ENCODE measurements at regions not wholly inside any gene's neighbourhood (a gene's known extent, or its start where the extent isn't known, plus 50 kb on each side); places are given as distances from the start of the nearest gene placed in this dataset.
"Not testable (repeated sequence)": the region's sequence is repeated elsewhere in the genome, so short reads cannot be mapped to it uniquely, and the experiment has no call there.

GRCh38 chrX:44775726-44776125 lies 68.1 kb upstream of the DUSP21 start:
- WGBS, 2 experiments (ENCODE audit: extremely low coverage in 2 of 2, insufficient read length in 1 of 2), result no CpG with 5 or more reads among the region's 6 CpGs
- in situ Hi-C loops (cut with MboI; ENCODE audit: low sequenced_read_pairs), result no loop called here

GRCh38 chrX:44774066-44774465 lies 69.8 kb upstream of the DUSP21 start:
- H3K14ac ChIP-seq (replicated peaks; ENCODE audit: low read depth, low read length); H3K9me1 ChIP-seq (ENCODE audit: insufficient read depth, low read length); H3K79me1 ChIP-seq (ENCODE audit: low read depth in 1 of 2, low read length in 2 of 2); H2BK5ac ChIP-seq (ENCODE audit: low read depth, low read length, poor library complexity, severe bottlenecking); H3K18ac ChIP-seq (ENCODE audit: low read depth, low read length); H3K36me3 ChIP-seq (ENCODE audit: control insufficient read depth, insufficient read depth, low read length); H4K5ac ChIP-seq (ENCODE audit: low read depth, low read length); H3K4me3 ChIP-seq (ENCODE audit: insufficient read depth, low read depth, low read length); DNase-seq; dilution Hi-C loops (cut with HindIII; ENCODE audit: low sequenced_read_pairs, unreplicated experiment); BruUV-seq (replicated peaks); H3K4ac ChIP-seq (ENCODE audit: low read depth, low read length); H3K4me2 ChIP-seq (ENCODE audit: low read depth, low read length); H3K9ac ChIP-seq (ENCODE audit: low read depth, low read length); CTCF ChIA-PET; in situ Hi-C loops (cut with MboI; ENCODE audit: low sequenced_read_pairs); H3K27ac ChIP-seq (ENCODE audit: insufficient read depth, low read length); H2AK9ac ChIP-seq (replicated peaks; ENCODE audit: low read depth, low read length, poor library complexity); intact Hi-C loops (cut with micrococcal nuclease); ATAC-seq (ENCODE audit: low read depth); H2BK120ac ChIP-seq (ENCODE audit: low read depth, low read length); POLR2A ChIA-PET (ENCODE audit: unreplicated experiment); H3K56ac ChIP-seq (ENCODE audit: extremely low read depth, insufficient read depth, low read length); H4K8ac ChIP-seq (ENCODE audit: low read depth in 2 of 2, low read length in 2 of 2); H2AFZ ChIP-seq (replicated peaks; ENCODE audit: low read length, poor library complexity); H3K23ac ChIP-seq (ENCODE audit: low read depth, low read length); H3K9me3 ChIP-seq (ENCODE audit: control insufficient read depth, insufficient read depth, low read length); H3K4me1 ChIP-seq (ENCODE audit: control insufficient read depth, insufficient read depth, low read length); H4K91ac ChIP-seq (ENCODE audit: insufficient read depth, low read depth, low read length); H2BK15ac ChIP-seq (ENCODE audit: low read depth, low read length); H4K20me1 ChIP-seq (ENCODE audit: insufficient read depth, low read length); H3K27me3 ChIP-seq (ENCODE audit: control insufficient read depth, insufficient read depth, low read length); H2AK5ac ChIP-seq (ENCODE audit: low read depth, low read length); H2BK20ac ChIP-seq (ENCODE audit: low read depth, low read length): not testable (repeated sequence)
- 39% methylated on average over 2 of the region's 10 CpGs; no CpG with 5 or more reads in 1 of the 2 experiments for WGBS, 2 experiments (ENCODE audit: extremely low coverage in 2 of 2, insufficient read length in 1 of 2)

More at GRCh38 chrX:44775726-44776125, 68.1 kb upstream of the DUSP21 start:
- no peak for DNase-seq
- ATAC-seq (ENCODE audit: low read depth), result no peak
- H3K4me1 ChIP-seq (ENCODE audit: control insufficient read depth, insufficient read depth, low read length), result no peaks in the 10 kb centered on the region
- H2BK5ac ChIP-seq (ENCODE audit: low read depth, low read length, poor library complexity, severe bottlenecking), result no peak overlapping the region
- dilution Hi-C loops (cut with HindIII; ENCODE audit: low sequenced_read_pairs, unreplicated experiment) (no loop called here), intact Hi-C loops (cut with micrococcal nuclease) (no loop called here)
- no peak overlapping the region for H3K56ac ChIP-seq (ENCODE audit: extremely low read depth, insufficient read depth, low read length)
- no peak overlapping the region for H3K18ac ChIP-seq (ENCODE audit: low read depth, low read length)
- no peak overlapping the region for H3K4me3 ChIP-seq (ENCODE audit: insufficient read depth, low read depth, low read length)
- no peaks in the 10 kb centered on the region for H3K9me3 ChIP-seq (ENCODE audit: control insufficient read depth, insufficient read depth, low read length)
- POLR2A ChIA-PET (ENCODE audit: unreplicated experiment), result no interaction called here
- no peak overlapping the region for H3K23ac ChIP-seq (ENCODE audit: low read depth, low read length)
- H3K4ac ChIP-seq (ENCODE audit: low read depth, low read length), result no peak overlapping the region
- H2BK15ac ChIP-seq (ENCODE audit: low read depth, low read length), result no peak overlapping the region
- H4K20me1 ChIP-seq (ENCODE audit: insufficient read depth, low read length), result no peaks in the 10 kb centered on the region
- H2AFZ ChIP-seq (replicated peaks; ENCODE audit: low read length, poor library complexity), result no peak overlapping the region
- no peak overlapping the region for H3K14ac ChIP-seq (replicated peaks; ENCODE audit: low read depth, low read length)
- BruUV-seq (replicated peaks), result no TSS peak
- H2BK20ac ChIP-seq (ENCODE audit: low read depth, low read length), result no peak overlapping the region
- no peak overlapping the region for H3K4me2 ChIP-seq (ENCODE audit: low read depth, low read length)
- no peak overlapping the region for H4K5ac ChIP-seq (ENCODE audit: low read depth, low read length)
- no peak overlapping the region for H2BK120ac ChIP-seq (ENCODE audit: low read depth, low read length)
- TF ChIP-seq RAD21 (IDR thresholded peaks at IDR 0.05; ENCODE audit: low read length) (no peak), MAZ (IDR thresholded peaks at IDR 0.05; ENCODE audit: borderline replicate concordance, low read depth, low read length) (no peak), POLR2A (IDR thresholded peaks at IDR 0.05; ENCODE audit: low read depth, low read length) (no peak), ELK1 (IDR thresholded peaks at IDR 0.05; ENCODE audit: borderline replicate concordance, low read depth, low read length) (no peak), SMC3 (IDR thresholded peaks at IDR 0.05; ENCODE audit: low read depth, low read length) (no peak), FOS (IDR thresholded peaks at IDR 0.05; ENCODE audit: low read depth, low read length) (no peak), CHD1 (IDR thresholded peaks at IDR 0.05; ENCODE audit: low read depth, low read length) (no peak), MXI1 (IDR thresholded peaks at IDR 0.05; ENCODE audit: borderline replicate concordance, low read depth, low read length) (no peak)
- H4K91ac ChIP-seq (ENCODE audit: insufficient read depth, low read depth, low read length), result no peak overlapping the region
- H3K27me3 ChIP-seq (ENCODE audit: control insufficient read depth, insufficient read depth, low read length), result peaks cover 3% of the 10 kb centered on the region; the same call in 1 of the 2 replicates
- no peaks in the 10 kb centered on the region for H3K79me1 ChIP-seq (ENCODE audit: low read depth in 1 of 2, low read length in 2 of 2)
- H2AK9ac ChIP-seq (replicated peaks; ENCODE audit: low read depth, low read length, poor library complexity), result no peak overlapping the region
- CTCF ChIA-PET, result interaction anchor here (0.6 kb wide), 1 partner anchor 77 kb away, joined by 3 read pairs; no protein-coding TSS in a partner anchor
- H3K9me1 ChIP-seq (ENCODE audit: insufficient read depth, low read length), result no peaks in the 10 kb centered on the region
- H4K8ac ChIP-seq (ENCODE audit: low read depth in 2 of 2, low read length in 2 of 2), result no peak overlapping the region
- no peaks in the 10 kb centered on the region for H3K36me3 ChIP-seq (ENCODE audit: control insufficient read depth, insufficient read depth, low read length)
- H2AK5ac ChIP-seq (ENCODE audit: low read depth, low read length), result no peak overlapping the region
- H3K27ac ChIP-seq (ENCODE audit: insufficient read depth, low read length), result no peak overlapping the region
- no peak overlapping the region for H3K9ac ChIP-seq (ENCODE audit: low read depth, low read length)

Measured in IMR-90 (cell line).